HEK293 (cell line): ENCODE measurements at regions not wholly inside any gene's neighbourhood (a gene's known extent, or its start where the extent isn't known, plus 50 kb on each side); places are given as distances from the start of the nearest gene placed in this dataset.

Experiments used
- CTCF ChIA-PET: fragments of 350-600 bp; formaldehyde crosslinking; extraction: SDS; loops from one replicate; lab custom pipeline; 2021; ENCODE audit warnings: antibody characterized with exemption; lab: Yijun Ruan, JAX
- POLR2A ChIA-PET: fragments of 300-600 bp; formaldehyde crosslinking; extraction: SDS; loops from one replicate; lab custom pipeline; 2020; ENCODE audit warnings: antibody characterized with exemption, inconsistent platforms; lab: Yijun Ruan, JAX
- H3K27ac ChIP-seq: fragments of 200-500 bp; sonication (Bioruptor generic); 2 replicates; pipeline ENCODE4 v1.5.1; 2014; ENCODE audit warnings: low read depth, low read length, control low read depth, inconsistent platforms; ENCODE audit errors: extremely low read depth
- H3K36me3 ChIP-seq, 2 experiments: fragments of 200-500 bp in 1 of 2; sonication (Bioruptor generic) in 1 of 2; 1 replicate in 1 of 2; 2 replicates in 1 of 2; pipeline ENCODE4 v1.5.1; 2014 to 2017; ENCODE audit warnings: inconsistent platforms in 2 of 2, low read length in 2 of 2; ENCODE audit not compliant: control insufficient read depth in 2 of 2, insufficient read depth in 1 of 2
- H3K4me1 ChIP-seq: fragments of 200-500 bp; sonication (Bioruptor generic); 2 replicates; pipeline ENCODE4 v1.5.1; 2014; ENCODE audit warnings: mild to moderate bottlenecking, low read length, inconsistent platforms; ENCODE audit not compliant: control insufficient read depth, insufficient read depth
- H3K4me3 ChIP-seq: 2 replicates; pipeline ENCODE4 v1.5.1; 2011; ENCODE audit warnings: low read depth, mild to moderate bottlenecking, control low read depth, low read length, moderate library complexity
- H3K9me3 ChIP-seq: fragments of 200-500 bp; sonication (Bioruptor generic); 2 replicates; pipeline ENCODE4 v1.5.1; 2014; ENCODE audit warnings: low read depth, low read length, inconsistent platforms; ENCODE audit not compliant: control insufficient read depth, insufficient read depth
- AEBP2 ChIP-seq: fragments of 450-650 bp; formaldehyde crosslinking; IDR thresholded peaks from 2 replicates; pipeline ENCODE4 v1.5.1; 2016; ENCODE audit warnings: missing biosample characterization, missing genetic modification characterization, borderline replicate concordance
- GLI4 ChIP-seq: fragments of 450-650 bp; formaldehyde crosslinking; IDR thresholded peaks from 2 replicates; pipeline ENCODE4 v1.5.1; 2016; ENCODE audit warnings: missing biosample characterization, missing genetic modification characterization
- KLF16 ChIP-seq: fragments of 450-650 bp; formaldehyde crosslinking; IDR thresholded peaks from 2 replicates; pipeline ENCODE4 v1.5.1; 2017; ENCODE audit warnings: missing biosample characterization, missing genetic modification characterization
- MEIS1 ChIP-seq: sonication (generic); formaldehyde crosslinking; IDR thresholded peaks from 2 replicates; pipeline ENCODE4 v1.8.1; 2022; ENCODE audit warnings: missing genetic modification reagents, mild to moderate bottlenecking, borderline replicate concordance
- MYNN ChIP-seq: fragments of 450-650 bp; formaldehyde crosslinking; IDR thresholded peaks from 2 replicates; pipeline ENCODE4 v1.5.1; 2016; ENCODE audit warnings: missing biosample characterization, missing genetic modification characterization, borderline replicate concordance
- PRDM1 ChIP-seq: fragments of 450-650 bp; formaldehyde crosslinking; IDR thresholded peaks from 2 replicates; pipeline ENCODE4; 2016; ENCODE audit warnings: missing biosample characterization, missing genetic modification characterization
- TSHZ1 ChIP-seq: fragments of 450-650 bp; formaldehyde crosslinking; IDR thresholded peaks from 2 replicates; pipeline ENCODE4 v1.5.1; 2016; ENCODE audit warnings: missing biosample characterization, missing genetic modification characterization, borderline replicate concordance
- ZBTB17 ChIP-seq: fragments of 450-650 bp; formaldehyde crosslinking; IDR thresholded peaks from 2 replicates; pipeline ENCODE4 v1.5.1; 2016; ENCODE audit warnings: missing biosample characterization, missing genetic modification characterization
- ZFHX2 ChIP-seq: fragments of 450-650 bp; formaldehyde crosslinking; conservative IDR thresholded peaks from 2 replicates; pipeline ENCODE4 v1.5.1; 2016; ENCODE audit warnings: missing biosample characterization, missing genetic modification characterization
- ZNF10 ChIP-seq: fragments of 450-650 bp; formaldehyde crosslinking; IDR thresholded peaks from 2 replicates; pipeline ENCODE4 v1.5.1; 2017; ENCODE audit warnings: missing biosample characterization, missing genetic modification characterization
- ZNF157 ChIP-seq: fragments of 450-650 bp; formaldehyde crosslinking; IDR thresholded peaks from 2 replicates; pipeline ENCODE4 v1.5.1; 2016; ENCODE audit warnings: missing biosample characterization, missing genetic modification characterization
- ZNF2 ChIP-seq: fragments of 450-650 bp; formaldehyde crosslinking; IDR thresholded peaks from 2 replicates; pipeline ENCODE4 v1.5.1; 2016; ENCODE audit warnings: missing biosample characterization, missing genetic modification characterization
- ZNF202 ChIP-seq: fragments of 450-650 bp; formaldehyde crosslinking; IDR thresholded peaks from 2 replicates; pipeline ENCODE4 v1.5.1; 2016; ENCODE audit warnings: missing biosample characterization, missing genetic modification characterization, borderline replicate concordance
- ZNF221 ChIP-seq: fragments of 450-650 bp; formaldehyde crosslinking; IDR thresholded peaks from 2 replicates; pipeline ENCODE4 v1.5.1; 2017; ENCODE audit warnings: missing biosample characterization, missing genetic modification characterization, borderline replicate concordance
- ZNF416 ChIP-seq: fragments of 450-650 bp; formaldehyde crosslinking; IDR thresholded peaks from 2 replicates; pipeline ENCODE4 v1.5.1; 2016; ENCODE audit warnings: missing biosample characterization, missing genetic modification characterization
- ZNF544 ChIP-seq: fragments of 450-650 bp; formaldehyde crosslinking; IDR thresholded peaks from 2 replicates; pipeline ENCODE4 v1.5.0; 2017; ENCODE audit warnings: missing biosample characterization, missing genetic modification characterization
- ZNF549 ChIP-seq: fragments of 450-650 bp; IDR thresholded peaks from 2 replicates; pipeline ENCODE4 v1.5.1; 2018; ENCODE audit warnings: missing biosample characterization, missing genetic modification characterization, mild to moderate bottlenecking, inconsistent platforms, moderate library complexity
- ZNF623 ChIP-seq: fragments of 450-650 bp; formaldehyde crosslinking; IDR thresholded peaks from 2 replicates; pipeline ENCODE4 v1.5.1; 2016; ENCODE audit warnings: missing biosample characterization, missing genetic modification characterization
- ZNF626 ChIP-seq: fragments of 450-650 bp; sonication (Bioruptor Pico); formaldehyde crosslinking; IDR thresholded peaks from 2 replicates; pipeline ENCODE4 v1.5.1; 2018; ENCODE audit warnings: missing biosample characterization, missing genetic modification characterization, inconsistent platforms
- ZNF785 ChIP-seq: fragments of 450-650 bp; formaldehyde crosslinking; IDR thresholded peaks from 2 replicates; pipeline ENCODE4 v1.5.1; 2016; ENCODE audit warnings: missing biosample characterization, missing genetic modification characterization
- ZSCAN16 ChIP-seq: fragments of 450-650 bp; formaldehyde crosslinking; IDR thresholded peaks from 2 replicates; pipeline ENCODE4 v1.5.1; 2016; ENCODE audit warnings: missing biosample characterization, missing genetic modification characterization
- TF ChIP-seq, protein P1 (sequence below): fragments of 450-650 bp; formaldehyde crosslinking; IDR thresholded peaks from 2 replicates; pipeline ENCODE4 v1.5.1; 2016; ENCODE audit warnings: missing biosample characterization, missing genetic modification characterization
- TF ChIP-seq, protein P2 (sequence below): fragments of 450-650 bp; formaldehyde crosslinking; IDR thresholded peaks from 2 replicates; pipeline ENCODE4 v1.5.1; 2016; ENCODE audit warnings: missing biosample characterization, missing genetic modification characterization
- TF ChIP-seq, protein P3 (sequence below): fragments of 450-650 bp; formaldehyde crosslinking; IDR thresholded peaks from 2 replicates; pipeline ENCODE4 v1.5.1; 2016; ENCODE audit warnings: missing biosample characterization, missing genetic modification characterization

- Histone ChIP-seq H3K4me3 (no peak overlapping the region), H3K9me3 (no peaks in the 10 kb centered on the region), H3K4me1 (no peaks in the 10 kb centered on the region), H3K27ac (no peak overlapping the region), H3K36me3 (no peaks in the 10 kb centered on the region)
- TF ChIP-seq, protein P1, sequence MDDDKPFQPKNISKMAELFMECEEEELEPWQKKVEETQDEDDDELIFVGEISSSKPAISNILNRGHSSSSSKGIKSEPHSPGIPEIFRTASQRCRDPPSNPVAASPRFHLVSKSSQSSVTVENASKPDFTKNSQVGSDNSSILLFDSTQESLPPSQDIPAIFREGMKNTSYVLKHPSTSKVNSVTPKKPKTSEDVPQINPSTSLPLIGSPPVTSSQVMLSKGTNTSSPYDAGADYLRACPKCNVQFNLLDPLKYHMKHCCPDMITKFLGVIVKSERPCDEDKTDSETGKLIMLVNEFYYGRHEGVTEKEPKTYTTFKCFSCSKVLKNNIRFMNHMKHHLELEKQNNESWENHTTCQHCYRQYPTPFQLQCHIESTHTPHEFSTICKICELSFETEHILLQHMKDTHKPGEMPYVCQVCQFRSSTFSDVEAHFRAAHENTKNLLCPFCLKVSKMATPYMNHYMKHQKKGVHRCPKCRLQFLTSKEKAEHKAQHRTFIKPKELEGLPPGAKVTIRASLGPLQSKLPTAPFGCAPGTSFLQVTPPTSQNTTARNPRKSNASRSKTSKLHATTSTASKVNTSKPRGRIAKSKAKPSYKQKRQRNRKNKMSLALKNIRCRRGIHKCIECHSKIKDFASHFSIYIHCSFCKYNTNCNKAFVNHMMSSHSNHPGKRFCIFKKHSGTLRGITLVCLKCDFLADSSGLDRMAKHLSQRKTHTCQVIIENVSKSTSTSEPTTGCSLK (tag by site-specific recombination): no peak
- TF ChIP-seq ZBTB17 (no peak), ZNF416 (tag by site-specific recombination) (no peak), GLI4 (tag by site-specific recombination) (no peak), KLF16 (no peak), ZNF626 (tag by site-specific recombination) (no peak), ZNF544 (tag by site-specific recombination) (no peak), ZNF202 (tag by site-specific recombination) (no peak), ZSCAN16 (tag by site-specific recombination) (no peak), ZNF221 (tag by site-specific recombination) (no peak), ZNF2 (tag by site-specific recombination) (no peak), MYNN (tag by site-specific recombination) (no peak), ZNF157 (tag by site-specific recombination) (no peak), AEBP2 (tag by site-specific recombination) (no peak), ZNF549 (tag by site-specific recombination) (no peak), ZNF10 (no peak), ZNF623 (tag by site-specific recombination) (no peak), MEIS1 (CRISPR knock-in tag) (no peak)
- TF ChIP-seq, protein P2, sequence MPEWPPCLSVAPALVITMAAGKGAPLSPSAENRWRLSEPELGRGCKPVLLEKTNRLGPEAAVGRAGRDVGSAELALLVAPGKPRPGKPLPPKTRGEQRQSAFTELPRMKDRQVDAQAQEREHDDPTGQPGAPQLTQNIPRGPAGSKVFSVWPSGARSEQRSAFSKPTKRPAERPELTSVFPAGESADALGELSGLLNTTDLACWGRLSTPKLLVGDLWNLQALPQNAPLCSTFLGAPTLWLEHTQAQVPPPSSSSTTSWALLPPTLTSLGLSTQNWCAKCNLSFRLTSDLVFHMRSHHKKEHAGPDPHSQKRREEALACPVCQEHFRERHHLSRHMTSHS (tag by site-specific recombination): no peak
- TF ChIP-seq, protein P3, sequence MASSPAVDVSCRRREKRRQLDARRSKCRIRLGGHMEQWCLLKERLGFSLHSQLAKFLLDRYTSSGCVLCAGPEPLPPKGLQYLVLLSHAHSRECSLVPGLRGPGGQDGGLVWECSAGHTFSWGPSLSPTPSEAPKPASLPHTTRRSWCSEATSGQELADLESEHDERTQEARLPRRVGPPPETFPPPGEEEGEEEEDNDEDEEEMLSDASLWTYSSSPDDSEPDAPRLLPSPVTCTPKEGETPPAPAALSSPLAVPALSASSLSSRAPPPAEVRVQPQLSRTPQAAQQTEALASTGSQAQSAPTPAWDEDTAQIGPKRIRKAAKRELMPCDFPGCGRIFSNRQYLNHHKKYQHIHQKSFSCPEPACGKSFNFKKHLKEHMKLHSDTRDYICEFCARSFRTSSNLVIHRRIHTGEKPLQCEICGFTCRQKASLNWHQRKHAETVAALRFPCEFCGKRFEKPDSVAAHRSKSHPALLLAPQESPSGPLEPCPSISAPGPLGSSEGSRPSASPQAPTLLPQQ: no peak
- POLR2A ChIA-PET: no interaction called here
- CTCF ChIA-PET: interaction anchor here (0.6 kb wide), 1 partner anchor 10 kb away, joined by 3 read pairs; no protein-coding TSS in a partner anchor
These were observed 653.3 kb downstream of the NLGN4X start for GRCh38 chrX:5575407-5575806.

- Histone ChIP-seq H3K36me3 (no peaks in the 10 kb centered on the region), H3K4me3 (no peak overlapping the region), H3K4me1 (no peaks in the 10 kb centered on the region), H3K27ac (no peak overlapping the region), H3K9me3 (no peaks in the 10 kb centered on the region)
- ChIA-PET POLR2A (no interaction called here), CTCF (no interaction called here)
- no peak for TF ChIP-seq ZNF785 (tag by site-specific recombination)
- no peak for TF ChIP-seq PRDM1 (tag by site-specific recombination)
- no peak for TF ChIP-seq TSHZ1 (tag by site-specific recombination)
- no peak for TF ChIP-seq ZFHX2
These were observed 659.7 kb downstream of the NLGN4X start for GRCh38 chrX:5568934-5569333.
